Right ventricle myocardium inferior (tissue), 1 donor: ENCODE measurements at regions not wholly inside any gene's neighbourhood (a gene's known extent, or its start where the extent isn't known, plus 50 kb on each side); places are given as distances from the start of the nearest gene placed in this dataset.

ENCODE experiments used
- ATAC-seq: fragments of 200-7000 bp; cut with Tn5 transposase; one replicate; pipeline ENCODE4 v1.9.1; 2020; ENCODE audit warnings: mild to moderate bottlenecking, moderate library complexity
- DNase-seq: peaks from one replicate; pipeline ENCODE4 v3.0.0; 2021; ENCODE audit errors: missing footprints
- intact Hi-C: fragments of 100-400 bp; cut with DNase I; formaldehyde crosslinking; loops from one replicate; pipeline ENCODE4 v1.11.0; 2022
- donor health status: DM: no; HTN: yes; CAD: no; lungs with severe emphysema.

- intact Hi-C loops: no loop called here
- DNase-seq (no peak), ATAC-seq (no peak)
Measured at GRCh38 chr3:187919544-187919943, 174.3 kb upstream of the BCL6 start.

GRCh38 chr3:187920030-187920429 is 174.8 kb upstream of the BCL6 start:
- intact Hi-C loops: no loop called here
- DNase-seq (no peak), ATAC-seq (no peak)

DNA sequence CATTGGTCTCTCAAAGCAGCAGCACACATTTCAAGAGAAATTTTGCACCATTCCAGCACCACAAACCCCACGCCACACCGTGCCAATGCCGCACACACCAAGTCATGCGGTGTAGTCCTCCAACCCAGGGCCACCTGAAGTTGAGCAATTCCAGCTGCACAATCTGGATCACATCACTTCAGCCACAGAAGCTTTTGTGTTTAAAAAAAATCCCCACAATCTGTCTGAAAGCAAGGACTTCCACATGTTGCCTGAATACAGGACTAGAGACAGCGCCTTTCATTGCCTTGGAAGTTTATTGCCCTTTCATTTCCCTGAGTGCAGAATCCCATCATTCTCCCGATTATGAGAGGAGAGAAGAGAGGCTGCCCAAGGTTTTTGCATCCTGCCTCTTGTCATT is 175.6 kb upstream of the BCL6 start:
- DNase-seq: no peak
- intact Hi-C loops: no loop called here
- ATAC-seq: peak; percentile 69

GRCh38 chr3:187921391-187922074 is 176.3 kb upstream of the BCL6 start:
- ATAC-seq (no peak), DNase-seq (no peak)
- intact Hi-C loops: no loop called here

DNA sequence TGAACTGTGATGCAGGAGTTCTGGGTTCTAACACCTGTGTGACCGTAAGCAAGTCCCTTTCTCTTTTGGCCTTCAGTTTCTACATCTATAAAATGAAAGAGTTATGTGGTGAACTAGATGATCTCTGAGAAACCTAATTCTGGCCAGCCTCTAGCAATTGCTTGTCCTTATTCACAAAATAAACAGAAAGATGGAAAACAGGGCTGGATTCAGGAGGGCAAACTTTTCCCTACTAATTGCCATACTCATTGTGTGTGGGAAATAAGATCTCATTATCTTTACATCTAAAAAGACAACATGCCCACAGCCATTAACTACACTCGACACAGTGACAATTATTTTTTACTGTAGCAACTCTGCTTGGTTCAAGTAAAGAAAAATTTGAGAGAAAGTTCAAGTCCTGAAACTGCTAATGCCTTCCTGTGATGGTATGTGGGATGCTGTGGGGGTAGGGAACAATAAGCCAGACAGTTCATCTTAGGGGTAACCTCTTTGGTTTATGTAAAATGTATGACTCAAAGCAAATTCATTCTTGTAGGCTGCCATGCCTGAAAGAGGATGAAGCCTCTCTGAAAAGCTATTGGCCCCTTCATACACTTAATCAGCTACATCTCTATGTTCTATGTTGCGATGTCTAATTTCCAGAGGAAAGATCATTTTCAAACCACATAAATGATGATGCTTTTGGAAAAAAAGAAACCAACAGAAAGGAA is 177.6 kb upstream of the BCL6 start:
- no peak for ATAC-seq
- intact Hi-C loops: no loop called here
- no peak for DNase-seq

DNA sequence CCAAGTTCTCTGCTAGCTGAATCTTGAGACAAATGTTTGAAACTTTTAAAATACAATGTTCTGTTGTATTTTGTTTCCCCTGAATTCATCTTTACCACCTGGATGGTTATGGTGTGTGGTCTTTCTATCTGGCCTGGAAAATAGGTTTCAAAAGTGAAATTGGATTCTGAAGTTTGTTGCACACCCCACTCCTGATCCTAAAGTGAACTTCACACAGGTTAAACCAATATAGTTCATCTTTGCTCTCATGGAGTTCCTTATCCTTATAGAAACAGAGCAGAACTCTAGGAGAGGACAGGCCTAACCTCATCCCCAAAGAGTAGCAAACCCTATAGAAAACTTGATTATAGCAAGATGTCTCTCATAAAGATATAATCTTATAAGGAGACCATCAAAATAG is 179.4 kb upstream of the BCL6 start:
- ATAC-seq (no peak), DNase-seq (no peak)
- intact Hi-C loops: no loop called here

DNA sequence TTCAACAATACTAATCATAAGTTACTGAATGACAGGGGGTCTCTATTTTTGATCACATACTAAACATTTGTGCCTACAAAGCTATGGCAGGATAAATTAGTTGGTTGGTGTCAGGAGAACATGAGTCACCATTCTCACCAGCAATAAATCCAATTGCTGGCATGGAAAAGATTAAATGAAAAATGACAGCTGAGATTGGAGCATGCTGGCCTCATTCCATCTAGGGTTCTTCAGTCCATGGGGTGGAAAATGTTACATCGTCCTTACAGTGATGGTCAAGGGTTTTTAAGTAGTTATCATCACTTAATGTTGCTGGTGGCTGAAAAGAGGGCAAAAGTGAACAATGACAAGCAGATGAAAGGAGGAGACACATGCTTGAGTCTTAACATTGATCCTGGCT is 180.1 kb upstream of the BCL6 start:
- ATAC-seq: no peak
- intact Hi-C loops: no loop called here

DNA sequence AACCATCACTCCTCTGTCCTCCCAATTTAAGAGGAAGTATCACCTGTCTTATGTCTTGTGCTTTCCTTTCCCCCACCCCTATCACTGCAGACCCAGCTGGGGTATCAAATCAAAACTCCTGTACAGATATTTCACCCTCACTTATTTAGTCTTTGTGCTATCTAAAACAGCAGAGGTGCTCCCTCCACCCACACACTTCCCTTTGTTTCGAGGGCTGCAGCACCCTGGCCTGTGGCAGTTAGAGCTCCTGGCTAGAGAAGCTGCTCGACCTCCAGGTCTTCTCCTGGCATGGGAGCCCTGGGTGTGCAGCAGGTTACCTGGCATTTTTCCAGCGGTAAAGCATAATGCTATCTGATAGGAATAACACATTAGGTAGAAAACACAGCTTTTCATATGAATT is 181.4 kb upstream of the BCL6 start:
- intact Hi-C loops: no loop called here
- ATAC-seq (no peak), DNase-seq (no peak)

More for the DNA sequence above, 180.1 kb upstream of the BCL6 start:
- no peak for DNase-seq

- ATAC-seq (no peak), DNase-seq (no peak)
- intact Hi-C loops: no loop called here
Measured at GRCh38 chr3:187927565-187927964, 182.3 kb upstream of the BCL6 start.

GRCh38 chr3:187929112-187929816 is 184.0 kb upstream of the BCL6 start:
- DNase-seq: no peak
- intact Hi-C loops: no loop called here
- ATAC-seq: peak; percentile 36

DNA sequence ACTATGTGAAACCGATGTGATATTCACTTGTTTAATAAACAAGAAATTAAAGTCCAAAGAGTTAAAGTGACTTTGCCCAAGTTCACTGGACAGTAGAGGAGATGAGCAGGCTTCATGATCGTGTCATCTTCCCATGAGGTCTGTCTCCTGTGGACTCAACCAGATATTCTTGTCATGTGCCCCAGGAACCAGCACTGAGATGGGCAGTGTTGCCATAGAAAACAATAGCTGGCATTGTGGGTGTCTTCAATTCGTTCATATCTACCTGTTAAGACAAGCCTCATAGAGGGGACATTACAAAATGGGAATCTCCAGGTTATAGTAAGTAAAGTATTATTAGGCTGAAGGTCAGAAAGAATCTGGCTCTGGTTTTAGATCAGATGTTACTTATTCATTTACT is 184.8 kb upstream of the BCL6 start:
- intact Hi-C loops: no loop called here
- DNase-seq (no peak), ATAC-seq (no peak)

- no peak for ATAC-seq
- DNase-seq: no peak
- intact Hi-C loops: no loop called here
Measured at GRCh38 chr3:187931101-187931500, 185.8 kb upstream of the BCL6 start.

DNA sequence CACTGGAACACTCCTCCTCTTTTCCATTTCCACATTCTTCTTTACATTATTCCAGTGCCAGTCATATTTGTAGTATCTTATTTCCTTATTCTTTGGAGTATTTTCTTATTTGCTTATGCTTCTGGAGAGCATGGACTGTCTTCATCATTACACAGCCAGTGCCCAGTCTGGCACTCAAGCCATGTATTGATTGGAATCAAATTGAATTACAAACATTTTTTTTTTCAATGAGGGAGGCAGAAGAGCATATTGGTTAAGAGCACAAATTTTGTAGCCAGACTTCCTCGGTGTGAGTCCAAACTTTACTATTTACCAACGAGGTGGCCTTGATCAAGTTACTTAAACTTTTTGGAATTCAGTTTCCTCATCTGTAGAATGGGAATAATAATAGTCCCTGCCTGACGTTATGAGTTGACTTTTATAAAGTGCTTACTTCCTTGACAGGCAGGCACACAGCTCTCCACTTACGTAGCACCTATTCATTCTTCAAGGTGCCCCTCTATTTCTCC is 186.6 kb upstream of the BCL6 start:
- ATAC-seq (no peak), DNase-seq (no peak)
- intact Hi-C loops: no loop called here

GRCh38 chr3:187932530-187932929 is 187.3 kb upstream of the BCL6 start:
- ATAC-seq: no peak
- intact Hi-C loops: no loop called here
- DNase-seq: no peak

GRCh38 chr3:187935623-187936156 is 190.4 kb upstream of the BCL6 start:
- ATAC-seq: no peak
- intact Hi-C loops: no loop called here
- peak; percentile 69 for DNase-seq

GRCh38 chr3:187936676-187937075 is 191.4 kb upstream of the BCL6 start:
- ATAC-seq (no peak), DNase-seq (no peak)
- intact Hi-C loops: no loop called here

- no peak for DNase-seq
- intact Hi-C loops: no loop called here
- ATAC-seq: no peak
Measured at GRCh38 chr3:187939891-187940290, 194.6 kb upstream of the BCL6 start.

DNA sequence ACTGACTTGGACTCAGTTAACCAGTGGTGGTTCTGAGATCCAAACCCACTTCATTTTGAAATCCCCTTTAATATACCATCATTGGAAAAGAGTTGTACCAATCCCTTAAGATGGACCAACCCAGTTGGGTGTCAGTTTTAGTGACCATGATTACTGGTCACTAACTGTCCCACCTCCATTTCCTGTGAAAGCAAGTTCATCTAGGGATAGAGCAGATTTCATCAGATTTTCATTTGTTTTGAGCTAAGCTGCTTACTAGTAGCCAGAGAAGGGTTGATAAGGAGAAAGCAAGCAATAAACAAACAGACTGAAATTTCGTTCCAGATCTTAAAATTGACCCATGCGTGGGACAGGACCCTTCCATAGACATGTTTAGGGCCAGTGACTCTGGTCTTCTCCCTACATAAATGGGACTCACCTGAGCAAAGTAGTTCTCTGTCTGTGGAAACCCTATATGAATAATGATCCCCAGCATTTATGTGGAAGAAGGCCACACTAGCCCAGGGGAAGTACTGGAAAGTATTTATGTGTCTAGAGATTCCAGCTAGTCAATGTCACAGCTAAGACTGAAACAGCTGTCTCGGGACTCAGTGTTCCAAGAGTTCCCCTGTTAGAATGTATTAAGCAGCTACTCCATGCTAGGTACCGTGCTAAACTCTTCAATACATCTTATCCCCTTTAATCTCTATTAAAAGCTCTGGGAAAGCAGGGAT is 196.0 kb upstream of the BCL6 start:
- intact Hi-C loops: no loop called here
- ATAC-seq (peak; percentile 10), DNase-seq (no peak)

DNA sequence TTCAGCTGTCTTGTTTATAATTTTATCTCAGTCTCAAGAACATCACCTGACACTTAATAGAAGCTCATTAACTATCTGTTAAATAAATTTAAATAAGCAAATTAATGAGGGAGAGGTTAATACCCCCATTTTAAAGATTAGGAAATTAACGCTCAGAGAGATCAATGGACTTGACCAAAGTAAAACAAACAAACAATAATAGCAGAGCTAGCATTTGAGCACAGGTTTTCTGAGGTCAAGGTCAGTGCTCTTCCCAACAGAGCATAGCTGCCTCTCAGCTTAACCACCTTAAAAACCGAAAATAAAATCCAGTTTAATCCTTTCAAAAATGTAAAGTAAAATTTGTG is 196.6 kb upstream of the BCL6 start:
- intact Hi-C loops: no loop called here
- ATAC-seq (no peak), DNase-seq (no peak)
